CD4-positive, alpha-beta T cell treated with Interferon alpha-2 for 1 hour (primary cell): ENCODE measurements at regions not wholly inside any gene's neighbourhood (a gene's known extent, or its start where the extent isn't known, plus 50 kb on each side); places are given as distances from the start of the nearest gene placed in this dataset.

ENCODE experiments used
- DNase-seq, 2 donors: peaks; one replicate each; pipeline ENCODE4 v3.0.0-alpha.2; 2020 to 2022

DNA sequence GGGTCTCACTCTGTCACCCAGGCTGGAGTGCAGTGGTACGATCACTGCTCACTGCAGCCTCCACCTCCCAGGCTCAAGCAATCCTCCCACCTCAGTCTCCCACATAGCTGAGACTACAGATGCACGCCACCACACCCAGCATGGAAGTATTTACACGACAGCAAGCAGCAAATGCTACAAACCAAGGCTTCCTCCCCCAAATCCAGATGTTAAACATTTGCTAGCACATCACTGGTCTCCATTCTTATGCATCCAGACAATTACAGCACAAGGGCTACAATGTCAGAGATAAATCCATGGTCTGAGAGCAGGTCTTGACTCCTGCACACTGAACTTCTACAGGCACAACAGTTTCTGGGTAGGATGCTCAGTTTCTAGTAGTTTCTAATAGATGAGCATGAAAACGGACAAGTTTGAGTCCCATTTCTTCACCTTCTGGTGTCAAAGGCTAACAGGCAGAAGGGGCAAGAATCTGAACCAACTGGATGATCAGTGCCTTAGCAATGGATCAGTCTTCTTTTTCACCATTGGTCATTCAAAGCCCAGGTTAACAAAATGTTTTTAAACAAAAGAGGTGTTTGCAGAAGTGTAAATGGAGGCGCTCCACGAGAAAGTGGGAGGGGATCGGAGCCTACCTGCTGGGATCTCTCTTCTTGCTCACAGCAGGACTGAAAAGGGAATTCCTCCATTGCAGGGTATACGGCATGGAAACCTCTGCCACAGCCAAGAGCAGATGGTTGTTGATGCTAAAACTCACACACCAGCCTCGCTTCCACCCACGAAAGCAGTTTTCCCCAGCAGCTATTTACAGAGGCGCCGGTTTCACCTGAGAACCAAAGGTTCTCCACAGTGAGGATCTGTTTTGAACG is 135.0 kb upstream of the ARL4C start:
- DNase-seq = no peak

DNA sequence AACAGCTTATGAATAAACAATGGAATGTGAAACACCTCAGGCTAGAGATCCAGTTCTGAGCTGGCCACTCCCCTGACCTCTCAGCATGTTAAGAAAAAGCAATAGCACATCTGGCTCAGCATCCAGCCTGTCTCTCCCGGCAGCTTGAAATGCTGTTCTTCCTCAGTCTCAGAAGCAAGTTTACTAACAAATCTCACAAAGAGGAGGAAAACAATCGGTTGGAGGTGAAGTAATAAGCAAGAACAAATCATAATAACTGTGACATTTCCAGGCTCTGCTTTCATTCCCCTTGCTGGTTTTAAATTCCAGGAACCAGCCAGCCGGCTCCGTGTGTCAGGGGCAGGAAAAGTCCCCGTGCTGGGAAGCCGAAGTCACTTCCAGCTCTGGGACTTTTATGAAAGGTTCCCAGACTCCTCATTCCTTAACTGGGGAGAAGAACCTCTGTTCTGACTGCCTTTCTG is 133.9 kb upstream of the ARL4C start:
- DNase-seq = no peak

DNA sequence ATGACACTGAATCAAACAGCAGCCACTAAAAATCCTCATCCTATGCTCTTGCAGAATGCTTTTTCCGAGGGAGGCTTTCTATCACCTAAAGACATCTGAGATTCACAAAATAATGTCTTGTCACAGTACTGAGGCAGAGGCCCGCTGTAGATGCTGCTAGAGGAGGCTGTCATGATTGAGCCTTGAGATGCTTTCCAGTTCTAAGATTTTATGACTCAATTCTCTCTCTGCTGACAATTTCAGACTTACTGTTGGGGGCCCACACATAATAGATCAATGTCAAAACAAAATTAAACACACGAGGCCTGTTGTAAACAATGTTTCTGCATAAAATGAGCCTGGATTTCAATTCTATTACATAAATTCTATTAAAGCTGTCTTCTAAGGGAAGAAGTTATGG is 132.7 kb upstream of the ARL4C start:
- DNase-seq = no peak

DNA sequence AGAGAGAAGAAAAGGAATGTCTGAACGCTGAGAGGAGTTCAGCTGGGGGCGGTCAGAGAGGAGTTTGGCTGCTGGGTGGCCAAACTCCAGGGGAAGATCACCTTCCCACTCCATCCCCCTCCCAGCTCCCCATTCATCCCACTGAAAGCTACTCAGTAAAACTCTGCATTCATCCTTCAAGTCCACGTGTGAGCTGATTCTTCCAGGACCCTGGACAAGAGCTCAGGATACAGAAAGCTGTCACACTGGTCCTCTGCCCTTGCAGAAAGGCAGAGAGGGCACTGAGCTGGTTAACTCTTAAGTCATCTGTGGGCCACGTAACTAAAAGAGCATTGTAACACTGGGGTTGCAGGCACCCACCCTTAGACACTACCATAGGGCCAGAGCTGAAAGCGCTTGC is 132.1 kb upstream of the ARL4C start:
- no peak for DNase-seq

DNA sequence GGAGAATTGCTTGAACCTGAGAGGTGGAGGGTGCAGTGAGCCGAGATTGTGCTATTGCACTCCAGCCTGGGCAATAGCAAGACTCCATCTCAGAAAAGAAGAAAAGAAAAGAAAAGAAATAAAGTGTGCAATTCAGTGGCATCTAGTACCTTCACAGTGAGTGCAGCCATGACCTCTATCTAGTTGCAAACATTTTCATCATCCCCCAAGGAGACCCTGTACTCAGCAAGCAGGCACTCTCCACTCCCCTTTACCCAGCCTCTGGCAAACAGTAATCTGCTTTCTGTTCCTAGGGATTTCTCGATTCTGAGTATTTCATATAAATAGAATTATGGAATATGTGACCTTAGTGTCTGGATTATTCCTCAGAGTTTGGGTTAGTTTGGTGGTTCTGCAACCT is 130.4 kb upstream of the ARL4C start:
- DNase-seq = no peak

DNA sequence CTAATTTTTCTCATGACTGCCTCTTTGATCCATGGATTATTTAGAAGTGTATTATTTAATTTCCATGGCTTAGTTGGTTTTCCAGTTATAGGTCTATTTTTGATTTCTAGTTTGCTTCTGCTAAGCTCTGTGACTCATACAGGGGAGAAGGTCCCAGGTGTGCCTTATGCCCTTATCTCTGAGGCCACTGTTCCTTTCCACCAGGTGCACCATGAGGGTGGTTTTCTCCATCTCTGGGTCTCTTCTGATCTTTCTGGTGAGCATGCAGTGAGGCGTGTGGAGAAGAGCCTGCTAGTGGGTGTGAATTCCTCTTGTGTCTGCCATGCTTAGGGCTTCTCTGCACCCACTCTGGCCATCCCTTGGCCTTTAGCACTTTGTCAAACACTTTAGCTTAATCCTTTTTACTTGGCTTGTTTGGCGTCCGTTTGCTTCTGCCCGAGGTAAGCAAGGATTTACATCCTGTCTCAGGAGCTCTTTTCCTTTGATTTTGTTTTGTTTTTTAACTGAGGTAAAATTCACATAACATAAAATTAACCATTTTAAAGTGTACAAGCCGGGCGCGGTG is 129.8 kb upstream of the ARL4C start:
- no peak for DNase-seq

DNA sequence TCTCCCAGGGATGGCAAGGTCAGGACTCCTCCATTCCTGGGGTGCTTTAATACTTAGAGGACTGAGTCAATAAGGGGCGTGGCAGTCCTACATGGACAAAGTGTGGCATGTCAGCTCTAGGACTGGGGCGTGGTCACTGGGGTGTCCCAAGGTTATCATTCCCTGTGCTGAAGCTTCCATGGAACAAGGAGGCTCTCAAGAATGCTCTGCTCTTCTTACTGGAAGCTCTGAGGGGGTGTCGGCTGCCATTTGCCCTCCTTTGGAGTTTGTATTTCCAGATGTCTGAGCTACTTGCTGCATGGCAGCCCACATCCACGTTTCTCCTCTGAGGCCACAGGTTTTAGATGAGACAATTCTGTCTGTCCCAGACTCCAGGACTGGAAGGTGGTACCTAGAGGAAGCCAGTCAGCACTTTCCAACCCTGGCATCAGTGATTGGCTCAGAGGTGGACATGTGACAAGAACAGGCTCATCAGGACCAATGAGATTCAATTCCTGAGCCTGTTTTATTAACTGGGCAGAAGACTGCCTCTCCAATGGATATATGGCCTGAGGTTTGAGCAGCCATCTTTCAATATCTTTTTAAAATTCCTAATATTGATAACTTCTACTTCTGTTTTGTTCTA is 128.9 kb upstream of the ARL4C start:
- DNase-seq = no peak

DNA sequence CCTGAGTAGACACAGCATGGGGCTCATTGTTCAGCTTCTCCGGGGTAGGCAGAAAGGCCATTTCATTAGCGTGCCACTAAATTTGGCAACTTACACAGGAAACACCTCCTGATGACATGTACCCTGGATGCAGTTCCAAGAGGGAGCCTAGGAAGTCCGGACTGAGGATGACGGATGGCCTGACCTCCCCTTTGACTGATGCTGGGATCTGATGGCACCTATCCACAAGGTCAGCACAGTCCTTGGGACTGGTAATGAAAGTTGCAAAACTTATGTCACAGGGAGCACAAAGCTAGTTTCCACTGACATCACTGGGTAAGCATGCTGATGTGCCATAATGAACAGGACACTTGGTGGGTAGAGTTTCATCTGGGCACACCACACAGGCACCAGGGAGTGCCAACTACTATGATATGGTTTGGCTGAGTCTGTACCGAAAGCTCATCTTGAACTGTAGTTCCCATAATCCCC is 126.7 kb upstream of the ARL4C start:
- no peak for DNase-seq

DNA sequence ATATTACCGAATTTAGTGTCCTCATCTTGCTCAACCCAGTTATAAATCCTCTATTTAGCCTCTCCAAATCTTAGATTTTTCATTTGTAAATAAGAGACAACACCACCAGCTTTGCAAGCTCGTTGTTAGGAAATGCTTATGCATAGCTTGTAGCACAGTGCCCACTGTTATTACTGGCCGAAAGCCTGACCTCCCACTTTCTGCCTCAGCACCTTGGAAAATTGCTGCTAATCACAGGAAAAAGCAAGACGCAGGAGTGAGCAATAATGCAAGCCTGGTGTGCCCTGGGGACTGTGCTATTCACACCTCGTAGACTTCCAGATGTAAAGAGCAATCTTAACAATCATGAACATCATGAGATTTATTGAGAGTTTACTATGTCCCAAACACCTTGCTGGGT is 124.2 kb upstream of the ARL4C start:
- DNase-seq = no peak

DNA sequence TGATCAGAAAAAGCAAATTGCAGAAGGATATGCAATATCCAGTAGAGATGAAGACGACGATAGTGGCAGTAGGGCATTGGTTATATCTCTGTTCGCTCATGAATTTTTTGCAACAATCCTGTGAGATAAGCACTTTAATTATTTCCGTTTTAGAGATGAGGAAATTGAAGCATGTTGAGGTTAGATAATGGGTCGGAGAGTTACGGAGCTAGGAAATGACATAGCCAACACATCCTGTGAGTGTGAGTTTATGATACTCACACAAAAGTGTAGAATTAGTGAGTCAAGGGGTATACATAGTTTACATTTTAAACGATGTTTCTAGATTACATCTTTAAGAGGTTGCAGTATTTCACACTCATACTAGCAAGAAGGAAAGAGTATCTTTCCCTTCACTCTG is 123.1 kb upstream of the ARL4C start:
- no peak for DNase-seq

DNA sequence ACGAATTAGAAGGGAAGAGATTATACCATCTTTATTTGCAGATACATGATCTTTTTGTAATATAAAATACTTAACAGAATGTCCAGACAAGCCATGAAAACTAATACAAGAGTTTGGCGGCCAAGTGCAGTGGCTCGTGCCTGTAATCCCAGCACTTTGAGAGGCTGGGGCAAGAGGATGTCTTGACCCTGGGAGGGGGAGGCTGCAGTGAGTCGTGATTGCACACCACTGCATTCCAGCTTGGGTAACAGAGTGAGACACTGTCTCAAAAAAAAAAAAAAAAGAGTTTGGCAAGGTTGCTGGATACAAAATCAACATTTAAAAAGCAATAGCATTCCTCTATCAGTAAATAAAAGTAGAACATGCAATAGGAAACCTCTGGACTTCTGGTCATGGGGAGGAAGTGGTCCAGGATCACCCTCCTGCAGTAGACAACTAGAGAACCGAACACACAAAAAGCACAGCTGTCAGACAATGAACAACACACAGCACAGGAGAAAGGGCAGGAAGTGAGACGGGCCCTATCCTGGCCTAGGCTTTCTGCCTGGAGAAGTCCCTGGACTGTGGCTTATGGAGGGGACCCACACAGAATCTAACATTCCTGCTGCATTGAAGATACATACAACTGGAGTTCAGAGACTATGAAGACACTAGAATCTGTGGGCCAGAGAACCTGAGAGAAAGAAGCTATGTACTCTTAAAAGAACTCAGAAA is 118.9 kb upstream of the ARL4C start:
- no peak for DNase-seq

DNA sequence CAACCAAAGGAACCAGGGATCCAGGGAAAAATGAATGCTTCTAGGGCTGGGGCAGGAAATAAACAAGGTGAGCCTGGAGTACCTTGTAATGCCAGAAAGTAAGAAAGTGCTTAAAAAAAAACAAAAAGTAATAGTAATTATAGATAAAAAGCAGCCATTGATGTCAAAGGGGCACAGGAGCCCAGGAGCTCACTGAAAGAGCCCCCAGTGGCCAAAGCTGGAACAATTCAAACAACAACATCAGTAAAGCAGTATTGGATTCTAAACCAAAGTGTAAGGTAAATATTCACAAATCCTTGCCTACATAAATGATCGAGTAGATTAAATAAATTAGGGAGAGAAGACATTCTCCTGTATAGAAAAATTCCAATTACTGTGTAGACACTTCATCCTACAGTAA is 114.3 kb upstream of the ARL4C start:
- no peak for DNase-seq

DNA sequence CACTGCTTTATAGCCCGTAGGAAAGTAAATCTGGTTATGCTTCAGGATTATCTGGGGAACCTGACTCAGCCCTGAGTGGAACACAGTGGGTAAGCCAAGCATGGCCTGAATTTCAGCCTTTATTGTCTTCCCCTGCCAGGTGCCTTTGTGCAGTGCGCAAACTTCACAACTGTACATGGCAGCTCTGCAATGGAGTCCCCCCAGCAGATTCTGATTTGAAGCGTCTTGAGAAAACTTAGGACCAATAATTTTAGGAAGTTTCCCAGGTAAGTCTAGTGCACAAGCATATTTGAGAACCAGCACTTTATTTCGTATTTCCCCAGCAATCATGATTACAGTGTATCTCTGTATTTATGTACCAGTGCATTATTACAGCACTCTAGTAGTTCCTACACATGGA is 112.1 kb upstream of the ARL4C start:
- no peak for DNase-seq

DNA sequence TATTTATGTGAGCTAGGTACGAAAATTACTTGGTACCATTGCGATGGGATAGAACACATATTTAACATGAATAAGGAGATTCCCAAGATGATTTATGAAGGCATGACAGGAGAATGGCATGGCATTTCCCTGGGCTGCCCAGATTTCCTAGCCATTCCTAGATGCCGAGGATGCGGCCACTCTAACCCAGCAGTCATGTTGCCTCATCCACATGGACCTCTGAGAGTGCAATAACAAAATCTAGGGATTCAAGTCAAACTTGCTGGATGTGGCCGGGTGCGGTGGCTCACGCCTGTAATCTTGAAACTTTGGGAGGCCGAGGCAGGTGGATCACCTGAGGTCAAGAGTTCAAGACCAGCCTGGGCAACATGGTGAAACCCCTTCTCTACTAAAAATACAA is 110.8 kb upstream of the ARL4C start:
- no peak for DNase-seq

DNA sequence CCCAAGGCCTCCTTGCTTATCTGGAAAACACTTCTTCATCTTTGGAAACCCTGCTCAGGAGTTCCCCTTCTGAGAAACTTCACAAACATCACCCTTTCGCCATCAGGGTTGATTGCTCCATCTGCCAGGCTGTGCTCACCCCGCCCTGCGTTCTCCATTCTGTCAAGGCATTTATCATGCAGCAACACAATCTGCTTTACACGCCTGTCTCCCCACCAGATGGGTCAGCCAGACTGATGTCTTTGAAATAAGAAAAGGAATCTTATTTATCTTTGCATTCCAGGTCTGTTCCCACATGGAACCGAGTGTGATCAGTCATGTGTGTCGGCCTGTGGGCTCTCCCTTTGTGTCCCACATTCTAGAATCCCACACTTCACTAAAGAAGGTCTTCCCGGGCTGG is 110.0 kb upstream of the ARL4C start:
- no peak for DNase-seq

DNA sequence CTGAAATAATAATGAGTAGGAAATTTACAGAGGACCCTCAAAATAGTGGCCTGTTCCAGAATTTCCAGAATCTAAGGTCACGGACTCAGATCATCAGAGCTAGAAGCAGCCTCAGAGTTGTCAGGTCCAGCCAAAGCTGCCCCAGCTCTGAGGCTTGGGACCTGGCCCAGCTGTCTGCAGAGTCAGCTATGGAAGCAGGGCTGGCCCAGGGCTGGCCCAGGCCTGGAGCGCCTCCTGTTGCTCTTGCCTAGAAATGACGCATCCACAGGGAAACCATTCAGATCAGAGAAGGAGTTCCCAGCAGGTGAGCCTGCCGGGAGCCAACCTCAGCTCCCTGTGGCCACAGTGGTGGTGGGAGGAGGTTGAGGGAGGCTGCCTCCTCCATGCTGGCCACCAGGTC is 106.7 kb upstream of the ARL4C start:
- no peak for DNase-seq

DNA sequence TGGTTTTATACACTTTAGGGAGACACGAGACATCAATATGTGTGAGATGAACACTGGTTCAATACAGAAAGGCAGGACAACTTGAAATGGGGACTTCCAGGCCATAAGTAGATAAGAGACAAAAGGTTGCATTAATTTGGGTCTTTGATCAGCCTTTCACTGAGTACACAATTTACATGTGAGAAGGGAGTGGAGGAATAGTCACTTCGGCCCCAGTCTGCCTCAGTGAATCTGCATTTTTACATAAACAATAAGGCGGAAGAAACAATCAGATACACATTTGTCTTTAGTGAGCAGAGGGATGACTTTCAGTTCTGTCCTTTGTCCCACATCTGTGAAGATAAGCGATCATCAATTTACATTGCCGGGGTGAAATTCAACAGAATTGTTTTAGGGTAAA is 104.3 kb upstream of the ARL4C start:
- DNase-seq = no peak

DNA sequence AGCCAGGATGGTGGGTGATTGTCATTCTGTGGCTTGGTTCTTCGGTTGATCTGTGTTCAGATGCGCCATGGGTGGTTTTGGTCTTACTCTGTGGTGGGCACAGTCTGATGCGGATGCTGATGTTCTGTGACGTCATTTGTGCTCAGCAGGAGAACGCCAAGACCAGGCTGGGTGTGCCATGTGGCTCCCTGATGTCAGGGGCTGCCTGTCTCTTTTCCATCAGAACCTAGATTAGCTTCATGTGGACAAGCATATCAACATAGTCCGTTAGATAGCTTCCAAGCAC is 100.6 kb upstream of the ARL4C start:
- DNase-seq = no peak

DNA sequence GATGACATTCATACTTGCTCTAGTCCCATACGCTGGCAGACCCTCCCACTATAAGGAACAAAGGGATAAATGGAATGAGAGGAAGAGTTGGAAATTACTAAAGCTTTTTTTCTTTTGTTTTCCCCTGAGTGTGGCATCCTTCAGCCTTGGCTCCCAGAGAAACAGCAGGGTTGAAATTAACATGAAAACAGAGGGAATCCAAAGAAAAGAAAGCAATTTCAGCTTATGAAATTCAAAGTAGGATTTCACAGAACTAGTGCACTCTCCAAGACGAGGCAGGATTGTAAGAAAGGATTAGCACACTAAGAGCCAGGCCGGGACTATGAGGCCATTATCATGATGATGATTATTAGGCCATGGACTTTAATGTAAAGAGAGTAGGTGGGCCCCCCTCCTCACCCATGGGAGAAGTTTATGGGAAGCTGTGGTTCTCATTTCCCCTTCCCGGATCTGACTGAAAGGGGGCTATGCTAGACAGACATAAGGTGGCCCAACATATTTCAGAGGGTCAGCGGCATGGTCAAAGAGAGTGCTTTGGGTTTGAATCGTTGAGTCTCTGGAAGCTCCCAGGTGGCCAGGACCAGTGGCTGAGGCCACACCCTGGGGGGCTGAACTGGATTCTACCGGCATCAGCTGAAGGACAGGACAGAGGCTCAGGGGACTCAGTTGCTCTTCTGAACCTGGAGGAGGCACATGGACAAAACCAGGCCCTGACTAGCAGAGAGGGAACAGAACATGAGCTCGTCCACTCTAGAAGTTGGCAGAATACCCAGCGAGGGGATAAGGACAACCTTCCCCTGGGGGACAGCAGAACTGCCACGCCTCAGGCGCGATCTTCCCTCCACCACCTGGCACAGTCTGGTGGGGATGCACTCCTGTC is 100.1 kb upstream of the ARL4C start:
- DNase-seq = no peak

DNA sequence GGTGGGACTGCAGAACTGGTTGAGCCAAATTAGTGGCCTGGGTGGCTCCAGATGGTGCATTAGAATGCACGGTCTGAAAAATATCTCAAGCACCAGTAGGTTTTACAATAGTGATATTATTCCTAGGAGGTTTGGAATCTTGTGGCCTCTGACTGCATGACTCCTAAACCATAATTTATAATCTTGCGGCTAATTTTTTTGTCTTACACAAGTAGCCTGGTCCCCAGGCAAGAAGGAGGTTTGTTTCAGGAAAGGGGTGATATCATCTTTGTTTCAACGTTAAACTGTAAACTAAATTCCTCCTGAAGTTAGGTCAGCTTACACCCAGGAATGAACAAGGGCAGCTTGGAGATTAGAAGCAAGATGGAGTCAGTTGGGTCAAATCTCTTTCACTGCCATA is 98.9 kb upstream of the ARL4C start:
- DNase-seq = no peak

DNA sequence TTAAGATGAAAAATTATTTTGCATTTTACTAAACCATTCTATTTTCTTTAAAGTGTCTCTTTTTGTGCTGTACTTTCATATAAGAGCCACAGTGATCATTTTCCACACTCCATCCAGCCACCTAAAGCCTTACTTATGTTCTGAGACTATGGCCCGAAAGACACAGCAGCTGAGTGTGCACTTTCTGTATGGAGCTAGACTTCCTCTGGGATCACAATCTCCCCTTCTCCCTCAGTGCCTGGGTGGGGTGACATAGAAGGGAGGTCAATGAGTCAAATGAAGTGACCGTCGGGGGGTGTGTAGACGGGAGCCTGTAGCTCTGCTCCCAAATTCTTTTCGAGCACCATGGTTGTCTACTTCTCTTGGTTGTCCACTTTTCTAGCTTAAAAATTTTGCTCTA is 97.8 kb upstream of the ARL4C start:
- no peak for DNase-seq

DNA sequence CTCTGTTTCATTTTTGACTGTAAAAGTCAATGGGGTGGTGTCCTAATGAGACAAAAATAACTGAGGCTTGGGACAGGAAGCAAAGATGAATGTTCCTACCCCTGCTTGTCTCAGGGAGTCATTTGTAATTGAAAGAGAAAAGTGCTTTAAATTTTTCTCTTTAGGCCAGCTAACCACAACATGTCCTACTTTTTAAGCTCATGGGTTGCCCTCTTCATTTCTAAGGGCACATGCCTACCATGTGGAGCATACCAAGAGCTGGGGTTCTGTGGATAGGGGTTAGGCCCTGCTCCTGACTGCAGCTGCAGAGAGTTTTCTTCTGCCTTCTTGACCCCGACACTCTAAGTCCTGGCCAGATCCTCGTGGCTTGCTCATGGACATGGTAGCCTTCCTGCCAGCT is 96.8 kb upstream of the ARL4C start:
- no peak for DNase-seq

DNA sequence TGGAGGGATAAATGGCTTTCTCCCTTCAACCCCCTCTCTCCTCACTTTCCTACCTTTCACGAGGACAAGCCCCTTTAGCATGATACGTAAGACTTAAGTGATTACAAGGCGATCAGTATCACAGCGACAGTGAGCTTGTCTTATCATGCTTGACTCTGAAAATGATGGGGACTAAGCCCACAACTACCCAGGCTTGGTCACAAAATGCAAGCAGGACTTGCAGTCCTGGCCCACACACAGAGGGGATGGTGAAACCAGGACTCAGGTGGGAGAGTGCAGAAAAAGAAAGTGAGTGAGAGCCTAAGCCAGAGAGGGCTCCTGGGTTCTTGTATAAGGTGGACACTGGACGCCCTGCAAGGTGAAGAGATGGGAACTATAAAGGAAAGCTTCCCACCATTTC is 95.7 kb upstream of the ARL4C start:
- DNase-seq = no peak
